ENCODE measurements at regions not wholly inside any gene's neighbourhood (a gene's known extent, or its start where the extent isn't known, plus 50 kb on each side); places are given as distances from the start of the nearest gene placed in this dataset.
"Not testable (repeated sequence)": the region's sequence is repeated elsewhere in the genome, so short reads cannot be mapped to it uniquely, and the experiment has no call there.

DNA sequence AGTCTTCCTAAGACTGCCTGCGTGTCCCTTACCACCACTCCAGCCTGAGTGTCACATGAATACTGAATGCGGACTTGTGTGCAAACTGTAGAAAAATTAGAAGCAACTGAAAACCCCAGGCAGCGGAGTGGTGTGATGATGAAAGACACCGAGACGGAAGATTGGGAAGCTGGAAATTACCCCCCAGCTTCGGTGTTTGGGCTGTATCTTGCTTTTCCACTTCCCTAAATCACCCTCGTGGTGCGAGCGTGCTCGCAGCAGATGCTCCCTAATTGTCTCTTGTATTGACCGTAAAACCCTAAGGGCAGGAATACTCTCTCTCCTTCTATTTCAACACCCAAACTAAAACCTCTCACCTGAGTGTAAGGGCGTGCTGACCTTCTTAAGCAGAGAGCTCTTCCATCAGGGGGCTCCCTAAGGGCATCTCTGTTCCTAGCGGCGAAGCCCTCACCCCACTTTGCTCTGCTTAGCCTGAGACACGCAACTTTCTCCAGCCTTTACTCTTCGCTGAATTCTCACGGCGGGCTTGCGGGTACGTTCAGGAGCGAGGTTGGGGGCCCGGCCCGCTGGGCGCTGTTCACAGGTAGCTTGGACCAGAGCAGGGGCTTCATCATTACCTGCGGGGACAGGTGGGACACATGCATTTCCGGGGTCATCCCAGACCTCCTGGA lies 62.4 kb downstream of the CRYBB2 start:
- DNase-seq = no peak

DNA sequence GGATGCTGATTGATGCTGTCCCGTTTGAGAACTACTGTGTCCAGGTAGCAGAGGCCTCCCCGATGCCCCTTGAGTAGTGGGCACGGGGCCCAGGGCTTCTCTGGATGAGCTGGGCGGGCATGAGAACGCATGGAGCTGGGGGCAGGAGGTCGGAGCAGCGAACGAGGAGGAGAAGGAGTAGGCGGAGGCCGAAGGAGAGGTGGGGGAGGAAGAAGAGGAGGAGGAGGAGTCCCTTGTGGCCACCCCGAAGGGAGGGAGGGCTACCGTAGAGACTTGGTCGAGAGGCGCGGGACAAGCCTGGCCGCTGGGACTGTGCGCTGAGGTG lies 62.9 kb downstream of the CRYBB2 start:
- no peak for DNase-seq

DNA sequence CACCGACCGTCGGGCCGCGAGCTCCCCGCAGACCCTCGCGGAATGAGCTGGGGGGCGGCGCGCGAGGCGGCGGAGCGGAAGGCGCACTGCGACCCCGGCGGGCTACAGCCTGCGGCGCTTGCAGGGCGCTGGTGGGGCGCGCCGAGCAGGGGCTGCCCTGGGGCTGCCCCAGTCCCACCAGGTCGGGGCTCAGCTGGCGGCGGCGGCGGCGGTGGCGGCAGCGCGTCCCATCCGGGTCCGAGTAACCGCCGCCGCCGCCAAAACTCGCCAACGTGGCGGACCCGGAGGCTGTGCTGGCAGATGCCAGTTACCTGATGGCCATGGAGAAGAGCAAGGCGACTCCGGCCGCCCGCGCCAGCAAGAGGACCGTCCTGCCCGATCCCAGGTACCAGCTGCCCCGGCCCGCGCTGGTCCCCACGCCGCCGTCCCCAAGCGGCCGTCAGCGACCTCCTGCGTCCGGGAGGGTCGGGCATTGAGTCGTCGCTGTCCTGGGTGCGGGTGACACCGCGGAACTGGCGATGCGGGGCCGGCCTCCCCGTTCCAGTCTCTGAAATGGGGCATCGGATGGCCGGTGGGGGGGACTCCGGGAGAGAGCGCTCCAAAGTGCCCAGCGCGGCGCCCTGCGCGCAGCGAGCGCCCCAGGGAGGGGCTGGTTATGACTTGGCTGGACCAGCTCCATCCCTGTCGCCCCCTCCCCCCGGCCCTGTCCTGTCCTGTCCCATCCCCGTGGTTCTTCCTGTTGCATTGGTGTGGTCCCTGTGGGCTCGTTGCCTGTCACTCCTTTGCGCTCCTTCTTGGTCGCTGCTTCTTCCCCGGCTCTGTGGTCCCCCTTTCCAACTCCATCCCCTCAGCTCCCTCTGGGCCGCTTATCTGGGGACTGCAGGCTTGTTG lies 63.5 kb downstream of the CRYBB2 start:
- peak; percentile 24 for DNase-seq

GRCh38 chr22:25288481-25288880 lies 69.0 kb downstream of the CRYBB2 start:
- DNase-seq = not testable (repeated sequence)

DNA sequence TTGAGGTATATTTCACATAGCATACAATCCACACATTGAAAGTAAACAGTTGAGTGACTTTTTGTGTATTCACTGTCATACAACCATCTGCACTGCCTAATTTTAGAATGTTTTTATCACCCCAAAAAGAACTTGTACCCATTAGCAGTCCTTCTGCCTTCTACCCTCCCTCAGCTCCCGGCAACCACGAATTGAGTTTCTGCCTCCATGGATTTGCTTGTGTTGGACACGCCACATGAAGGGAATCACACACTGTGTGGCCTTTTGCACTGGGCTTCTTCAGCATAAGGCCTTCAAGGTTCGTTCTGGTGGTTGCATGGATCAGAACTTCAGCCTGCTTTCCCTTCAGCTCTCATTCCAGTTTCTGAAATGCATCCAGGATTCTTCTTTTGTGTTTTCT lies 82.5 kb downstream of the CRYBB2 start:
- DNase-seq = not testable (repeated sequence)

GRCh38 chr22:25309586-25309985 lies 90.1 kb downstream of the CRYBB2 start:
- DNase-seq = not testable (repeated sequence)

DNA sequence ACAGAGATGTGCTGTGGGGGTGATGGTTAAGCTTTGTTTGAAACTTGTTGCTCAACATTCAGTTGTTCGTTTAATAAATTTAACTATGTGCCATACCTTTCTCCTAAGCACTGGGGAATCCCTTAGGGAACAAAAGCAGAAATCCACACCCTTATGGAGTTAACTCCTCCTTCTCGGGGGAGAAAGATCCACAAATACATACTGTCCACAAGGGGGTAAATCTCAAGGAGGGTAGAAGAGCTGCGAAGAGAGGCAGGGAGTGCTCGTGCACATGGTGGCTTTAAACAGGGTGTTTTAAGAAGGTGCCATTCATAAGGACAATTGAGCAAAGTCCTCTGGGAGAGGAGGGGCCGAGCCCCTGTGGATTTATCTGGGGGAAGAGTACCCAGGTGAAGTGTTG lies 92.5 kb downstream of the CRYBB2 start:
- not testable (repeated sequence) for DNase-seq

DNA sequence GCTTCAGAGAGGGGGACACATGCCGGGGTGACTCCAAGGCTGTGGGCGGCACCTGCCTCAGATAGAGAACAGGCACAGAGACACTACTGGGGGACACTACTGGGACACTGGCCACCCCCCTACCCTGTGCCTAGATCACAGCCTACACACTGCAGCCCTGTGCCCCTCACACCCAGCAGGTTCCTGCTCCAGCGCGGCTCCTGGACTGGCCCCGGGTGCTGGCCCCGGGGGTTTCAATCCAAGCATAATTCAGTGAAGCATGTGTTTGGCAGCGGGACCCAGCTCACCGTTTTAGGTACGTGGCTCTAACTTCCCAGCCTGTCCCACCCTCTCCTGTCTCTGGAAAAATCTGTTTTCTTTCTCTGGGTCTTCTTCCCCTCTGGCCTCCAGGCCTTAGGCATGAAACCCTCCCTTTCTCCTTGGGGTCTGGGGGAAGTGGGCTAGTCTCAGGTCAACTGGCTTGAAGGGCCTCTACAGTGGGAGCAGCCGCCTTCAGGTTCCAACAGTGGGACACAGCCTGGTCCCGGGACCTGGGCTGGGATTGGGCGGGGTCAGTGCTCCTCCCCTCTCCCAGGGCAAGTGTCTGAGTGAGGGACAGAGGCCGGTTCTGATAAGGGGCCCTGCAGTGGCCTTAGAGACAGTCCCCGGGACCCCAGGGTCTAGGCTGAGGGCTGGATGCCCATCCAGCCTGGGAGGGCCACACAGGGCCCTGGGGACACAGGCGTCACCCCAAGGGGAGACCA lies 98.8 kb downstream of the CRYBB2 start:
- no peak for DNase-seq

DNA sequence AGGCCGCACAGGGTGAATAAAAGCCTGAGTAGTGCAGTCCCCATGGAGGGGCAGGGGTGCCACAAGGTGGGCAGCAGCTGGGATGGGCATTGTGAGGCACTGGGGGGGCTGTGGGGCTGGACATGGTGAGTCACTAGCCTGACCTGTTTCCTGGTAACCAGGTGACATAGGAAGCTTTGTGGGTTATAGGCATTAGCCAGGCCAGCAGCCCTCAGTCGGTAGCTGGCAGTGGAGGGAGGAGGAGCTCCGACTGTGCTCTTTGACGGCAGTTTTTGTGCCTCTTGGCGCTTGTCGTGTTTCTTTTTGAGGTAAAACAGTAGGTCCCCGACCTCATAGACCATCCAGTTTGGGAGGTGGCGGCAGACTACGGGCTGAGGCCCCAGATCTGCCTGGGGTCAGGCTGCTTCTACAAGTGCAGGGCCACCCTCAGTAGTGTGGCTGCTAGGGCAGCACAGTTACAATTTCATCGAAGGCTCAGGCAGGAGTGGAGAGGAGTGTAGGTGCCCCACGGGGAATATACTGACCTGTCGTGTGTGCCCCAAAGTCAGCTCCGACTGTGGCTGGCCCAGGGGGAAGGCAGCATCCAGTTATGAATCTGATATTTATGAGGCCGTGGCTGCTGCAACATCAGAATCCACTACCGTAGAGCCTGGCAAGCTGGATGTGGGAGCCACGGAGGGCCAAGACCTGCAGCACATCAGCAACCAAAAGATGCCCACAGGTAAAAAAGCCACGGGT lies 107.7 kb downstream of the CRYBB2 start:
- DNase-seq = no peak

- DNase-seq = no peak
Measured at GRCh38 chr22:25331050-25331449, 111.6 kb downstream of the CRYBB2 start.

GRCh38 chr22:25331911-25332310 lies 112.5 kb downstream of the CRYBB2 start:
- DNase-seq = not testable (repeated sequence)

GRCh38 chr22:25332386-25332785 lies 112.9 kb downstream of the CRYBB2 start:
- no peak for DNase-seq

- peak; percentile 14 for DNase-seq
Measured at GRCh38 chr22:25334162-25334490, 114.7 kb downstream of the CRYBB2 start.

- not testable (repeated sequence) for DNase-seq
Measured at GRCh38 chr22:25334631-25335030, 115.2 kb downstream of the CRYBB2 start.

- DNase-seq = not testable (repeated sequence)
Measured at GRCh38 chr22:25335276-25335675, 115.8 kb downstream of the CRYBB2 start.

GRCh38 chr22:25340536-25340935 lies 121.1 kb downstream of the CRYBB2 start:
- DNase-seq = not testable (repeated sequence)

DNA sequence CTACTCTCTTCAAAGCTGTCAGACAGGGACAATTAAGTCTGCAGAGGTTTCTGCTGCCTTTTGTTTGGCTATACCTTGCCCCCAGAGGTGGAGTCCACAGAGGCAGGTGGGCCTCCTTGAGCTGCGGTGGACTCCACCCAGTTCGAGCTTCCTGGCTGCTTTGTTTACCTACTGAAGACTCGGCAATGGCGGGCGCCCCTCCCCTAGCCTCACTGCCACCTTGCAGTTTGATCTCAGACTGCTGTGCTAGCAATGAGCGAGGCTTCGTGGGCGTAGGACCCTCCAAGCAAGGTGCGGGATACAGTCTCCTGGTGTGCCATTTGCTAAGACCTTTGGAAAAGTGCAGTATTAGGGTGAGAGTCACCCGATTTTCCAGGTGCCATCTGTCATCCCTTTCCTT lies 124.9 kb downstream of the CRYBB2 start:
- not testable (repeated sequence) for DNase-seq

DNA sequence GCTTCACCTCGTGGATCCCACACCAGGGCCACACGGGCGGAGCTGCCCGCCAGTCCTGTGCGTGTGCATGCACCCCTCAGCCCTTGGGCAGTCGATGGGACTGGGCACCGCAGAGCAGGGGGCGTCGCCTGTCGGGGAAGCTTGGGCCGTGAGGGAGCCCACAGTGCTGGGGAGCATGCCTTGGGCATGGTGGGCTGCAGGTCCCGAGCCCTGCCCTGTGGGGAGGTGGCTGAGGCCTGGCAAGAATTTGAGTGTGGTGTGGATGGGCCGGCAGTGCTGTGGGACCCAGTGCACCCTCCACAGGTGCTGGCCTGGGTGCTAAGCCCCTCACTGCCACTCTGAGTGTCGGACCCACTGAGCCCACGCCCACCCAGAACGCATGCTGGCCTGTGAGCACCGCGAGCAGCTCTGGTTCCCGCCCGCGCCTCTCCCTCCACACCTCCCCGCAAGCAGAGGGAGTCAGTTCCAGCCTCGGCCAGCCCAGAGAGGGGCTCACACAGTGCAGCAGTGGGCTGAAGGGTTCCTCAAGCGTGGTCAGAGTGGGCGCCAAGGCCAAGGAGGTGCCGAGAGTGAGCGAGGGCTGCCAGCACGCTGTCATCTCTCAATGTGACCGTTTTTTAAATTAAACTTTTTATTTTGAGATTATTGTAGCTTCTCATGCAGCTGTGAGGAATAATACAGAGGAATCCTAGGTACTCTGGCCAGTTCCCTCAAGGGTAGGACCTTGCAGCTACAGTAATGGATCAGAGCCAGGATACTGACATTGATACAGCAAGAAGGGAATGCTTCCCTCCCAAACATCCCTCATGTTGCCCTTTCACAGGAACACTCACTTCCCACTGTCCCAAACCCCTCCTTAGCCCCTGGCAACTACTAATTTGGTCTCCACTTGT lies 127.7 kb downstream of the CRYBB2 start:
- DNase-seq = no peak

DNA sequence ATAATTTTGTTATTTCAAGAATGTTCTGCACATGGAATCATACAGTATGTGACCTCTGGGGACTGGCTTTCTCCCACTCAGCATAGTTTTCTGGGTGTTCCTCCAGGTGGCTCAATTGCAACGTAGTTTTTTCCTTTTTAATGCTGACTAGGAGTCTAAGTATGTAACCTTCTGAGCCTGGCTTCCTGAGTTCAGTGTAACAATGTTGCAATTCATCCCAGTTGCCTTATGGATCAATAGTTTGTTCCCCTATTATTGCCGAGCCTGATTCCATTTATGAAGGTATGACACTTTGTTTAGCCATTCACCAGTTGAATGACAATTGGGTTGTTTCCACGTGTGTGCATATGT lies 128.3 kb downstream of the CRYBB2 start:
- no peak for DNase-seq

DNA sequence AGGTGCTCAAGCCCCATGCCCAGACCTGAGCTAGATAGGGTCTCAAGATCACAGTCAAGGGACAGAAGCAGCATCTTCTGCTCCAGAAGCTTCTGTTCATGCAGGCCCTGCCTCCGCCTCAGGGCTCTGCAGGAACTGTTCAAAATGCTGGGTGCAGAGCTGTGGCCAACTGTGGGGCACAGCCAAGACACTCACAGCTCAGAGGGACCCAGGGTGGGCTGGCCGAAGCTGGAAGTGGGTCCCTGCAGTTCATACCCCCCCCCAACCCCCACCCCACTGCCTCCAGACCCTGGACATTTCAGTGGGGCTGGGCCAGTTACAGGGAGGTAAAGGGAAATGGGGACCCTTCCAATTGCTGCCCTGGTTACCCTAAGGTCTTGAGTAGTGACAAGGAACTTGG lies 129.0 kb downstream of the CRYBB2 start:
- DNase-seq = no peak

DNA sequence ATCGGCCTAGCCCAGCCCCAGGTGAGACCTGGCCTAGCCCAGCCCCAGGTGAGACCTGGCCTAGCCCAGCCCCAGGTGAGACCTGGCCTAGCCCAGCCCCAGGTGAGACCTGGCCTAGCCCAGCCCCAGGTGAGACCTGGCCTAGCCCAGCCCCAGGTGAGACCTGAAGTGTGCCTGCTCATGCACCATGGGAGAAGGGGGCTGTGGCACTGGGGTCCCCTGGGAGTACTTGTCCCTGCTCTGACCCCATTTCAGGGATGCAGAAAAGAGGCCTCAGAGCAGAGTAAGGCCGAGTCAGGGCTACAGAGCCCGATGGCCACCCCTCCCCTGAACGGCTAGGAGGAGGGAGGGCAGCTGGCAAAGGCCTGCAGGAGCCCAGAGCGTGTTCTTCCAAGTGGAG lies 129.6 kb downstream of the CRYBB2 start:
- not testable (repeated sequence) for DNase-seq

- DNase-seq = no peak
Measured at GRCh38 chr22:25350551-25350971, 131.1 kb downstream of the CRYBB2 start.

All from NCI-H526 treated with DMSO at 0.1 percent for 48 hours (cell line).